ENCODE measurements at regions not wholly inside any gene's neighbourhood (a gene's known extent, or its start where the extent isn't known, plus 50 kb on each side); places are given as distances from the start of the nearest gene placed in this dataset.
"Not testable (repeated sequence)": the region's sequence is repeated elsewhere in the genome, so short reads cannot be mapped to it uniquely, and the experiment has no call there.

DNA sequence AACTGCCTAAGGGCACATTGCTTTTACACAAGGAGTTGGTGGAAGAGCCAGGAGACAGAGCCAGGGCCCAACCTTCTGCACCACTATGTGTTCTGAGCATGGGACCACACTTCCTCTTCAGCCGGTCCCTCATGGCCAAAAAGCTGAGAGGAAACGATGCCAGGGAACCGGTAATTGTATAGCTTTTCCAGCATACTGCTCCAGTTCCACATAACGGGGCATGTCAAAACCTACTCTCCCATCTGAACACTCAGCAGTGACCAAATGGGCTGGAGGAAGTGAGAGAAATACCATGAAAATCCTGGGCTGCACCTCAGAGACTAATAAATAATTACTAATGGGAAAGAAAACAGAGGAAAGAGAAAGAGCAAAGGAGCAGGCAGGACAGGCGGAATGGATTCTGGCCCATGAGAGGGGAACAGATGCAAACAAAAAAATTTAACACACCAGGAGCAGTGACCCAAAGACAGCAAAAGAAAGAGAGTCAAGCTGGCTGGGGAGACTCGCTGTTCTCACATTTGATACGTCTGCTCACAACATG lies 52.0 kb upstream of the BMP2 start:
- peak; percentile 48 for DNase-seq (ENCODE audit: low read depth, low spot score)

GRCh38 chr20:6714279-6714711 lies 53.2 kb upstream of the BMP2 start:
- DNase-seq (ENCODE audit: low read depth, low spot score), result no peak

GRCh38 chr20:6711951-6712649 lies 55.4 kb upstream of the BMP2 start:
- no peak for DNase-seq (ENCODE audit: low read depth, low spot score)

GRCh38 chr20:6709910-6710595 lies 57.4 kb upstream of the BMP2 start:
- no peak for DNase-seq (ENCODE audit: low read depth, low spot score)

DNA sequence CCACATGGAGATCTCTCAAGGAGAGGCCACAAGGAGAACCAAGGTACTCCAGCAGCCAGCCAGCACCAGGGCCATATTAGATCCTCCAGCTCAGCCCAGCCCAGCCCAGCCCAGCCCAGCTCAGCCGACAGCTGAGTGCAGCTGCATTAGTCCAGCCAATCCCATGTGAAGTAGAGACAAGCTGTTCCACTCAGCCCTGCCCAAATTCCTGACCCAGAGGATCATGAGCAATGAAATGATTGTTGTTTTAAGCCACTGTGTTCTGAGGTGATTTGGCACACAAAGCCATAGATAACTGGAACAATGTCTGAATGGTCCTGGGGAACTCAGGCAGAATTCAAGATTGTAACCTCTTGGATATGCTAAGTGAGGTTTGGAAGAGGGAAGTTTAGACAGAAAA lies 59.5 kb upstream of the BMP2 start:
- DNase-seq (ENCODE audit: low read depth, low spot score), result peak; percentile 36

DNA sequence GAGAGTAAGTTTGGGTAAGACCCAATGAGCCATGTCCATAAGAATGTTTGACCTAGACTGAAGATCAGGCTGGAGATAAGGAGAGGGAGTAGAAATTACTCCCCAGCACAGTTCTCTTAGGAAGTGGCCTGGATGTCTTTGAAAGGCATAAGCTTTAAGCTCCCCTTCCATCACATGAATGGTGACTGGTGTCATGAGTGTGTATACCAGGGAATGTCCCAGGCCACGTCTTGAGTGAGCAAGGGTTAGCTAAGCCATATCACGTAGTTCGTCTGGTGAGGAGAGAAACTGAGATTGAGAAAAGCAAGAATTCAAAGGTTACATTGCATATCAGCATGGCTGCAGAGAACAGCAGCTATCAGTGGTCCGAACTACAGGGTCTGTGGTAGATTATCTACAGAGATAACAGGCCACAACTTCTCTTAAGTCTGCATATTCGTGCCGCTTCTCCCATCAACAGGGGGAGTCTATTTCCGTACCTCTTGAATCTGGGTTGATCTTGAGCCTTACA lies 60.1 kb upstream of the BMP2 start:
- no peak for DNase-seq (ENCODE audit: low read depth, low spot score)

DNA sequence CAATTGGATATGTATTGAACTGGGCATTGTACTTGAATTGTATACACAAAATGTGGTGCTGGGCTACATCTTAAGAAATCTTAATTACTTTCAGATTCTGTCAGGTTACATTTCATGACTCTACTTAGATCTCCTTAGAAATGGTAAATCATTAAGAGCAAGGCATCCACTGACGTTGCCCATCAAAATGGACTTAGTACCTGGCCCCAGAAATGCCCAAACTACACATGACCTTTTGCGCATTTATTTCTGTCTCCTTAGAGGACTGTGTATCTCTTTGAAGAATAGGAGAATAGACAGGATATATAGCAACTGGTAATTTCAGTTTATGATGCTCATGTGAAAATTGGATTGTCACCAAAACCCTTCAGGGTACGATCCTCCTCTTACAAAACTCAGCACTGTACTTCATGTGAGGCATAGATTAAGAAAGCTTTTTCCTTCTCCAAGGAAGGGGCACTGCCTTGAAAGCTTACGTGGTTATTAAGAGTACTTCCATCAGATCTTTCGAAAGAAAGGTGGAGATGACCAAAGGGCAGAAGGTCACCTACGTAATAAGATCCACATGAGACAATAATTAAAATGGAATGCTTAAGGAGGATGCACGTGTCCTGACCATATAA lies 61.4 kb upstream of the BMP2 start:
- DNase-seq (ENCODE audit: low read depth, low spot score), result no peak

- DNase-seq (ENCODE audit: low read depth, low spot score), result peak; percentile 17
Measured at GRCh38 chr20:6705106-6705766, 62.2 kb upstream of the BMP2 start.

DNA sequence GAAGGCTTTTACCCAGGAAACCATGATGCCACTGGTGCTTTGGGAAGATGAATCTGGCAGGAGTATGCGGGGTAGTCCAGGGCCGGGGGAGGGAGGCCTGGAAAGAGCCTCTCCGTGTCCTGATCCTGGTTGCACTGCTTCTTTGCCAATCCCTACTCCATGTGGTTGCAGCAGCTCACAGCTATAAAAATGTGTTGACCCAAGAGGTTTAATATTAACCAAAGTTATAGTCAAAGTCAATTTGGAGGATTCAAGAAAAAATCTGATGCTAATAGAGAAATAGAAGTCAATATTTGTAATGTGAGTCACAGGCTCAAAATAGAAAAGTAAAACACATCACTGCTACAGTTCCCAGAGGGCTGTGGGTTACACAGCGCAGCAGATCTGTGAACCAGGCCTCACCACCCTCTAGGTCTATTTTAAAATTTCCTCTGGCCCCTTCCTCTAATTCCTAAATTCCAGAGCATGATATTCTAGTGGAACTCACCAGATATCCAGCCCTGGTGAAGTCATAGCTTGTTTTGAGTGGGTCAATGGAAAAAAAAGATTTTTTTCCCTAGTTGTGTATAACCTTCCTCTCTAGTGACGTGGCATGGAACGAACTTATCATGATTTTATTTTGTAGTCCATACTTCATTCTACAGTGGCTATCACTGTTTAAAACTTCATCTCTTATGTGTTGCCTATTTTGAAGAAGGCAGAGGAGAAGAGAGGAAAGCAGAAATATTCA lies 63.2 kb upstream of the BMP2 start:
- DNase-seq (ENCODE audit: low read depth, low spot score), result no peak

GRCh38 chr20:6703656-6704055 lies 63.8 kb upstream of the BMP2 start:
- DNase-seq (ENCODE audit: low read depth, low spot score), result no peak

DNA sequence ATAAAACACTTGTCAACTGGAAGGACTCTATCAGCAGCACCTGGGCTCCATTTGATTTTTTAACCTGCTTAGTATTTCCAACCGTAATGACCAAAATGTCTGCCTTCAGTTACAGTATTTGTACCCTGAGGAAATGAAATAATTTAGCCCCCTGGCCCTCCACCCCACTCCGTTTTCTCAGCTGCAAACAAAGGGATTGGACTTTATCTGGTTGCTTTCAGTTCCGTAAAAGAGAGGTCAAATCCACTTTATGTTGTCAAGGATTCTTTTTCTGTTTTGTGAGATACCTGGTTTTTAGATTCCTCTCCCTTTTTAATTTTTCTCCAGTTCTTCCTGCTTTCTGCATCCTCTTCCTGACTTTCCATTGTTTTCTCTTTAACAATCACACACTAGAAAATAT lies 64.4 kb upstream of the BMP2 start:
- no peak for DNase-seq (ENCODE audit: low read depth, low spot score)

DNA sequence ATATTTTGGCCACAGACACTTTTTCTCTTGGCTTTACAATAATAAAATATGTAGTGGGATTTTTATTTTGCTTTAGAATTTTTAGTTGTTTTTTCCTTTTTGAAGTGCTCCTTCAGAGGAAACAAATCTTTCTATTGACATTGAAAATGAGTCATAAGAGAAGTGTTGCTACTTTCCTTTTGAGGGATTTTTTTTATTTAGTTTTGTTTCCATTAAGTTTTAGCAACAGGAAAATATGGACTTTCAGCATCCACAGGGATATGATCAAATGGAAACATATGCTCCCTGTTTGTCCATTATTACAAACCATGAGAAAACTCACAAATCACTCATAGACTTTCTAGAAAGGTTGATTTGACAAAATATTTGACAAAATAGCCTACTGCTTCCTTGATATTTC lies 65.3 kb upstream of the BMP2 start:
- no peak for DNase-seq (ENCODE audit: low read depth, low spot score)

- DNase-seq (ENCODE audit: low read depth, low spot score), result no peak
Measured at GRCh38 chr20:6700563-6701329, 66.7 kb upstream of the BMP2 start.

GRCh38 chr20:6699921-6700562 lies 67.4 kb upstream of the BMP2 start:
- no peak for DNase-seq (ENCODE audit: low read depth, low spot score)

GRCh38 chr20:6698723-6699122 lies 68.8 kb upstream of the BMP2 start:
- DNase-seq (ENCODE audit: low read depth, low spot score), result no peak

- peak; percentile 64 for DNase-seq (ENCODE audit: low read depth, low spot score)
Measured at GRCh38 chr20:6698056-6698455, 69.4 kb upstream of the BMP2 start.

DNA sequence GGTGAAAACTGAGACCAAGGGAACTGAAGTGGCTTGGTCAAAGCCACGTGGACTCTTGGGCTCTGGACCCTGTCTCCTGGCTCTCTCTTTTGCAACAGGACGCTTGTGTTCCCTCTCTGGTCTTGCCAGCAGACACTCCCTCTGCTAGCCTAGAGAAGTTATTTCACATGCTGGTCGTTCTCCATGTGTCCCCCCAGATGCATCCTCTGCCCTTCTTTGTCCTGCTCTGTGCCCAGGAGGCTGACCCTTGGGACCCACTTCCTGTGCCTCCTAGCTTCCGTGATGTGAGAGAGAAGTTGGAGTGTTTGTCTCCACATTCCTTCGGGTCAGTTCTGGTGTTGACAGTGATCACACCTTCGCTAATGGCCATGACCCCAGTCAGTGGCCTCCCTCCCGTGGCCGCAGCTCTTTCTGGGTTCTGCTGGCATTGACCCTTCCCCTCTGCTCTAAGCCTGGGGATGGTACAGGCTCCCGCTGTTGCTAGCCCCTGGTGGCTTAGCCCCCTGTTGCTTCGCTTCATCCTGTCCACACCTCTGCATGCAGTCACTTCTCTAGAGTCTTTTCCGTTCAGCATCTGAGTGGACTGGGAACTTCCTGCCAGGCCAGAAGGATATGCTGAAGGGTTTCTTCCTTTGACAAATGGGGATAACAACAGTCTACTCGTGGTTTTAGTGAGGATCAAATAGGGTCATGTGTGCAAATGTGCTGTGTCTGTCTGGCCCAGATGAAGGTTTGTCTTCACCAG lies 70.1 kb upstream of the BMP2 start:
- no peak for DNase-seq (ENCODE audit: low read depth, low spot score)

DNA sequence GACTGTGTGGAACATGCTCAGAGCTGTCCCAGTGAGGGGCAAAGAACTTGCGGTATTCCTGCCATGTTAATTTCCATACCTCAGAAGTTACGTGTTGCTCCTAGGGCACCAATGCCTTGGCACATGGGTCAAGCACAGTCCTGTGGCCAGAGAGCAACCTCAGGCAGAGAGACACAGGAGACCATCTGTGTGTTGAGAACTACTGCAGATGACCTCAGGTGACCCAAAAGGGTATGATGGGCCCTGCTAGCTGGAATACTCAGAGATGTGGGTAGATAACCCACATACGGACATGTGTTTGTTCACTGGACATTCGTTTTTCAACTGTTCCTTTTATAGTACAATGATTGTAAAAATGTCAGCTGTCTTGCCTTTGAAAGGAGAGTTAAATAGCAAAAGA lies 71.5 kb upstream of the BMP2 start:
- DNase-seq (ENCODE audit: low read depth, low spot score), result no peak

- not testable (repeated sequence) for DNase-seq (ENCODE audit: low read depth, low spot score)
Measured at GRCh38 chr20:6693808-6694198, 73.7 kb upstream of the BMP2 start.

All from ELF-1 (cell line).